HG02973 (cell line): ENCODE measurements at regions not wholly inside any gene's neighbourhood (a gene's known extent, or its start where the extent isn't known, plus 50 kb on each side); places are given as distances from the start of the nearest gene placed in this dataset.

Experiments used
- ATAC-seq: cut with Tn5 transposase; IDR thresholded peaks from one replicate; pipeline ENCODE4 v1.9.1; 2021; ENCODE audit warnings: moderate library complexity; ENCODE audit not compliant: unreplicated experiment

- no peak for ATAC-seq
Measured at GRCh38 chr6:111957623-111958315, 84.5 kb upstream of the FYN start.

DNA sequence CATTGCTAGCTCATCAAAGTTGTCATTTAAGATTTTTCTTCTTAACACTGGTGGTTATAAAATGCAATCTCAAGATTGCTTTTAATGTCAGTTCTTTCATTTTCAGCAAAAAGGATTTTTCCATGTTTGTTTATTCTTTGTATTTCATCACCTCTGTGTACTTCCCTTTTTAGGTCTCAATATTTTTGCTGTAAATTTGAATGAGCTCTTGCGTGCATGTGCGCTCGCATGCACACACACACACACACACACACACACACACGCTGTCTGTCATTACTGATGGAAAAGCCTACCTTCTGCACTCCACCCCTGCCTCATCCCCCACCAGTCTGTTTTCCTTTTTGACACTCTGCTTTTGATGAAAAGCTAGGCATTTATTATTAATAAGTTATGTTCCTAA is 85.3 kb upstream of the FYN start:
- no peak for ATAC-seq

- no peak for ATAC-seq
Measured at GRCh38 chr6:111959766-111960165, 86.5 kb upstream of the FYN start.

DNA sequence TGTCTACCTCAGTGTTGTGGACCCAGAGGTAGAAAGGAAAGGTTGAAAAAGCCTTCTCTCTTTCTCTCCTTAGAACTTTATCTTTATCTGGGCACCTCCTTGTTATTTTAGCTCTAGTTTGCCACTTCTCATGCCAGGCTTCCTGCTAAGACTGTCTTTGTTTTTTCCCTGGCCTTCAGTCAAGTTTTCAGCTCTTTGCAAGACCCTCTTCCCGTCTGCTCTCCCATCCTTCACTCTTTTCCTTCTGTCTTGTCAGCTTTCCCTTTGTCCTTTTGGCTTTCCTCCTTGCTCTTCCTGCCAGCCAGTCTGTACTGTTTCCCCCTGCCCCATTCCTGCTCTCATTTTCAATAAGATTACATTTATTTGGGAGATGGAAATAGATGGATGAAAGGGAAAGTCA is 86.8 kb upstream of the CCN6 start:
- no peak for ATAC-seq

GRCh38 chr6:111970426-111970825 is 83.5 kb upstream of the CCN6 start:
- no peak for ATAC-seq

DNA sequence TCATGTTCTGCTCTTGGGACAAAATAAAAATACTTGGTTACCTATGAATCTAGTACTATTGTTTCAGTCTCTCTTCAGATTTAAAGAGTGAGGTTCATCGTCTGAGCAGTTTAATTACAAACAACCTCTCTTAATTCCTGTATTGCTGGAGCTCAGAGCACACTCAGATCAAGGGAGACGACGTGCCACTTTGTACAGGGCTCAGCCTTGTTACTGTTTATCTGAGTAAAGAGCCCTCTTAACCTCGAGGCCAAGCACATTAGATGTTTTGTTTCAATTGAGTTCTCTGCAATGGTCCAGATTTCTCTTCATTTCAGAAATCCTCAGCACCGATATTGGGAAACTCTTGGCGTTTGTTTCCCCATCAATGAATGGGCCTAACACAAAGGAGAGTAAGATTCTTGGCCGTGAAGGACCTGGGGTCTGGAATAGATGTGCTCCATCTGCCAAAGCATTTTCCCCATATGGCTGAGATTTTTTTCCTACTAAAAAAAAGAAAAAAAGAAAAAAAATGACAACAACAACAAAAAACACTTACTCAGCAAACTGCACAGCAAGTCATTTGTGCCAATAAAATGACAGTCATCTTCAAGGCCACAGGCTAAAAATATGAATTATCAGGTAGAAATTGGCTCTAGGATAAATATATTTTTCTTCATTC is 82.6 kb upstream of the CCN6 start:
- no peak for ATAC-seq

DNA sequence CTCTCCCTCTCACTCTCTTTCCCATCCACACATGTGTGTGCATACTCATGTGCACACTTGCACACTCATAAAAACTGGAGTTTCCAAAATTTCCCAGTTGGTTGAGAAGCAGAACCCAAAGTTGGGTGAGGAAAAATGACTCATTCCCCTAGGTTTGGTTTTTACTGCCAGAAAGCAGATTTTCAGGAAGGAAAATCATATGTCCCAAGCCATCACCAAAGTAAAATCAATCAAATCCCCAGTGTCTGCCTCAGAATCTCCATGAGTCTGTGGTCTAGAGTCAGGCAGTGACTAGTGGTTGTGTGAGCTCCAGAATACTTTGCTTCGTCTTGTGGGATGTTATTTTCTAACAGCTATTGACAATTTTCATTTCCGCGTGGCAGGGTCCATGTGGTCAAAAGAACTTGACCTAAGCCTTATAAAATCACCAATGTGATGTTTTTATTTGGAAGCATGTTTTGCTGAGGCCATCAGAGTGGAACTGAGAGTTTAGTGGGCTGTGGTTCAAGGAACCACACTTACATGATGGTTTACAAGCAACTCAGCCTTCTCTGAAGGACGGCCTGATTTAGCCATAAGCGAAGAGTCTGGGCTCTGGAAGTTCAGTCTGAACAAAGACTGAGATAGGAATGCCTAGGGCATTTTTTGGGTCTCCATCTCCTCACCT is 81.9 kb upstream of the CCN6 start:
- no peak for ATAC-seq

DNA sequence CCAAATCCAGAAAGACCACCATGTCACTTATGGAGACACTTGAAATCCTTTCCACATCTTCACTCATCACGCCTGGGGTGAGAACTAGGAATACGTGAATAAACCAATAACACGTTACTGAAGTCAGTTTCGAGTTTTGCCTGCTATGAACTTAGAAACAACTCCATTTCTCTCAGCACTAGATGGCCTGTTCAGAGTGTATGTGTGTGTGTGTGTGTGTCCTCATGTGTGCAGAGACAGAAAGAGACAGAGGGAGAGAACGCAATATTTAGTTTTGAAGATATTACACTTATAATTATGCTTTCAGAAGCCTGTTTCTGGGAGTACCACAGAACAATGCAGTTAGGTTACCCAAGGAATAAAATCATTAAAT is 81.2 kb upstream of the CCN6 start:
- ATAC-seq = no peak

GRCh38 chr6:111973118-111973761 is 80.7 kb upstream of the CCN6 start:
- ATAC-seq = no peak

- ATAC-seq = no peak
Measured at GRCh38 chr6:111973927-111974639, 79.8 kb upstream of the CCN6 start.

DNA sequence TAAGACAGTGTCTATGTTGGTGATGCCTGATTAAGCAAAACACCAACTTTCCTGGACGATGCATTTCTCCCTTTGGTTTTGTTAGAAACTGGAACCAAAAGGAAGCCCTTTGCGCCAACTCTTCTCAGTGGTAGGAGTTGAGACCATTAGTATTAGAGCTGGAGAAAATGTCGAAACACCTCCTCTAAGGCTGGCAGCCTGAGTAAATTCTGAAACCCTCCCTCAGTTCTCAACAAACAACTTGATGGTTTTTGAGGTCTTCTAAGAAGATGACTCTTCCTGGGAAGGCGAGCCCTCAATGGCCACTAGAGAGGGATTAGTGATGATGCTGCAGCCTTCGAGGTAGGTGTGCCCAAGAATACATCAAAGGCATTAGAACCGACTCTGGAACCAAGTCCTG is 78.4 kb upstream of the CCN6 start:
- no peak for ATAC-seq

GRCh38 chr6:111976139-111976538 is 77.8 kb upstream of the CCN6 start:
- ATAC-seq = no peak

GRCh38 chr6:111978532-111979149 is 75.3 kb upstream of the CCN6 start:
- no peak for ATAC-seq

DNA sequence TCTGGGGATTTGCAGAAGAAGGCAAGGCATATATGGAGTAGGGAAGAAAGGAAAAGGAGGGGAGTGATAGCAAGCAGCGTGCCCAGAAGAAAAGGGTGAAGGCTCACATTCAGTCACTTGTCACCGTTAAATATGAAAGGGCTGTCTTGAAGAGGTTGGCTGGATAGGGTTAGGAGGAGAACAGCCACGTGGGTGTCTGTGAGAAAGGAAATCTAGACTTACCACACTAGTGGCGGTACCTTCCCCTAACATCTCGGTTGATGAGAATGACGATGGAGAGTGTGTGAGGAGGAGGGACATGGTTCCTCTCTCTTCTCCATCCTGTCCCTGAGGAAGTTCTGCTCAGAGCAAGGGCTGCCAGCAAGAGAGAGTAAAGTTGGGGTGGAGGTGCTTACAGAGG is 74.3 kb upstream of the CCN6 start:
- no peak for ATAC-seq

GRCh38 chr6:111980143-111980542 is 73.8 kb upstream of the CCN6 start:
- no peak for ATAC-seq

DNA sequence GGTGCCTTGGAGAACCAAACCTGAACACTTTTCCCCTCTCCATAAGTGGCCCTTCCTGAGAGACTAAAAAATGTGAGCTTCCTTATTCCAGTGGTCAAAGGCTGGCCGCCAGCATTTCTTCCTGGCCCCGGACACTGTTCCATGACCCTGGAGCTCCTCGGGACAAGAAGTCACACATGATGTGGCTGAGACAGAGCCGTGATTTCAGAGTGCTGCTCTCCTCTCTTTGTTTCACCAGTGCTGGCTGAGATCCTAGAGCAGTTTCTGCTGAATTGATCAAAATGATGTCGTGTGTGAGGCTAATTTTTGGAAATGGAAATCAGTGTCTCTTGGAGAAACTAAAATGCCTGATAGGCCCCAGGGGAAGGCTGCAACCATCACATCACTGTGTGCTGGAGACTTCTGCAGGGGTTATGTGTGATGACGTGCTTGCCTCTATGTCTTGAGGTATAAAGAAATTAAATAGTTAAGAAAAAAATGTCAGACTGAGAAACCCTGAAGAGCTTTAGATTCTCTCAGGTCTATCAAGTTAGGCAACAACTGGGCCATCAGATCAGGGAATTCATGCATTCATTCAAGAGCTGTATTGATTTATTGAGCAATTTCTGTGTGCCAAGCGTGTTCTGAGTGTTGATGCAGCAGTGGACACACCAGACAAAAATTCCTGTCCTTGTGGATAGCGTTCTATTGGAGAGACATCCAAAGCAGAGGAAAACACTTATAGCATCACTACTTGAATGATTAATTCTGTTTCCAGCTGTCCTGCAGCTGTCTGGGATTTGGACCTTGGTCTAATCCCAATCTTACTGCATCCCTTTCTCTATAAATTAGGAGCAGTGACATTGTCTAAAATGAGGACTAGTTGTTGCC is 72.7 kb upstream of the CCN6 start:
- ATAC-seq = no peak

- no peak for ATAC-seq
Measured at GRCh38 chr6:111982681-111983080, 71.2 kb upstream of the CCN6 start.

GRCh38 chr6:111983193-111983592 is 70.7 kb upstream of the CCN6 start:
- ATAC-seq = no peak

- no peak for ATAC-seq
Measured at GRCh38 chr6:111984081-111984480, 69.8 kb upstream of the CCN6 start.
